Endothelial cell of umbilical vein (primary cell): ENCODE measurements at regions not wholly inside any gene's neighbourhood (a gene's known extent, or its start where the extent isn't known, plus 50 kb on each side); places are given as distances from the start of the nearest gene placed in this dataset.

ENCODE experiments used
- FOS ChIP-seq: IDR thresholded peaks from 2 replicates; pipeline ENCODE4 v1.6.1; 2011; ENCODE audit warnings: mild to moderate bottlenecking, low read length, moderate library complexity, borderline replicate concordance; ENCODE audit not compliant: insufficient read depth
- GATA2 ChIP-seq: IDR thresholded peaks from 2 replicates; pipeline ENCODE4 v1.7.0; 2011; ENCODE audit warnings: low read depth, mild to moderate bottlenecking, moderate library complexity, mixed read lengths, low read length; ENCODE audit not compliant: insufficient read length, insufficient read depth
- POLR2A ChIP-seq: IDR thresholded peaks from 2 replicates; pipeline ENCODE4 v1.6.1; 2012; ENCODE audit warnings: low read depth, mild to moderate bottlenecking, control low read depth, low read length
- POLR2AphosphoS5 ChIP-seq: IDR thresholded peaks from 2 replicates; pipeline ENCODE4 v1.6.1; 2012; ENCODE audit warnings: low read depth, mild to moderate bottlenecking, control low read depth, low read length, moderate library complexity; ENCODE audit not compliant: insufficient read depth
- TF ChIP-seq, protein P1 (sequence below), 2 donors: IDR thresholded peaks; 1 replicate in 1 of 2; 2 replicates in 1 of 2; pipeline ENCODE4 v1.5.1; 2011; ENCODE audit warnings: low read length in 2 of 2, mild to moderate bottlenecking in 2 of 2, moderate library complexity in 2 of 2, control low read depth in 1 of 2, inconsistent platforms in 1 of 2, low read depth in 1 of 2; ENCODE audit not compliant: insufficient read depth in 1 of 2; ENCODE audit errors: extremely low read depth in 1 of 2

- no peak for TF ChIP-seq POLR2AphosphoS5
- no peak for TF ChIP-seq POLR2A
- TF ChIP-seq, protein P1, sequence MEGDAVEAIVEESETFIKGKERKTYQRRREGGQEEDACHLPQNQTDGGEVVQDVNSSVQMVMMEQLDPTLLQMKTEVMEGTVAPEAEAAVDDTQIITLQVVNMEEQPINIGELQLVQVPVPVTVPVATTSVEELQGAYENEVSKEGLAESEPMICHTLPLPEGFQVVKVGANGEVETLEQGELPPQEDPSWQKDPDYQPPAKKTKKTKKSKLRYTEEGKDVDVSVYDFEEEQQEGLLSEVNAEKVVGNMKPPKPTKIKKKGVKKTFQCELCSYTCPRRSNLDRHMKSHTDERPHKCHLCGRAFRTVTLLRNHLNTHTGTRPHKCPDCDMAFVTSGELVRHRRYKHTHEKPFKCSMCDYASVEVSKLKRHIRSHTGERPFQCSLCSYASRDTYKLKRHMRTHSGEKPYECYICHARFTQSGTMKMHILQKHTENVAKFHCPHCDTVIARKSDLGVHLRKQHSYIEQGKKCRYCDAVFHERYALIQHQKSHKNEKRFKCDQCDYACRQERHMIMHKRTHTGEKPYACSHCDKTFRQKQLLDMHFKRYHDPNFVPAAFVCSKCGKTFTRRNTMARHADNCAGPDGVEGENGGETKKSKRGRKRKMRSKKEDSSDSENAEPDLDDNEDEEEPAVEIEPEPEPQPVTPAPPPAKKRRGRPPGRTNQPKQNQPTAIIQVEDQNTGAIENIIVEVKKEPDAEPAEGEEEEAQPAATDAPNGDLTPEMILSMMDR (IDR thresholded peaks at IDR 0.05; ENCODE audit: extremely low read depth in 1 of 2, insufficient read depth in 1 of 2, low read depth in 1 of 2, low read length in 2 of 2): no peak
- TF ChIP-seq GATA2: no peak
- TF ChIP-seq FOS: no peak
These were observed 437.6 kb downstream of the ZEB2 start for GRCh38 chr2:144082327-144082726.
